ENCODE measurements at regions not wholly inside any gene's neighbourhood (a gene's known extent, or its start where the extent isn't known, plus 50 kb on each side); places are given as distances from the start of the nearest gene placed in this dataset.

GRCh38 chr3:90221900-90222299, 1114.5 kb downstream of the EPHA3 start:
- Histone ChIP-seq H3K4me3 (no peak overlapping the region), H3K27me3 (ENCODE audit: control insufficient read depth in 3 of 3, insufficient read depth in 3 of 3, low read length in 2 of 3) (no peaks in the 10 kb centered on the region), H3K9ac (ENCODE audit: insufficient read depth in 1 of 2, low read length in 2 of 2) (no peak overlapping the region), H3K27ac (ENCODE audit: low read depth in 1 of 2, low read length in 1 of 2) (no peak overlapping the region), H3K4me1 (ENCODE audit: control insufficient read depth in 5 of 5, insufficient read depth in 5 of 5, low read length in 5 of 5) (no peaks in the 10 kb centered on the region), H3K9me3 (ENCODE audit: control insufficient read depth in 4 of 4, insufficient read depth in 3 of 4, low read length in 3 of 4) (peaks cover 0 to 4% (median 0%) of the 10 kb centered on the region in 4 donors), H3K36me3 (ENCODE audit: control insufficient read depth in 4 of 4, insufficient read depth in 4 of 4, low read length in 4 of 4) (no peaks in the 10 kb centered on the region)
- TF ChIP-seq, protein P1, sequence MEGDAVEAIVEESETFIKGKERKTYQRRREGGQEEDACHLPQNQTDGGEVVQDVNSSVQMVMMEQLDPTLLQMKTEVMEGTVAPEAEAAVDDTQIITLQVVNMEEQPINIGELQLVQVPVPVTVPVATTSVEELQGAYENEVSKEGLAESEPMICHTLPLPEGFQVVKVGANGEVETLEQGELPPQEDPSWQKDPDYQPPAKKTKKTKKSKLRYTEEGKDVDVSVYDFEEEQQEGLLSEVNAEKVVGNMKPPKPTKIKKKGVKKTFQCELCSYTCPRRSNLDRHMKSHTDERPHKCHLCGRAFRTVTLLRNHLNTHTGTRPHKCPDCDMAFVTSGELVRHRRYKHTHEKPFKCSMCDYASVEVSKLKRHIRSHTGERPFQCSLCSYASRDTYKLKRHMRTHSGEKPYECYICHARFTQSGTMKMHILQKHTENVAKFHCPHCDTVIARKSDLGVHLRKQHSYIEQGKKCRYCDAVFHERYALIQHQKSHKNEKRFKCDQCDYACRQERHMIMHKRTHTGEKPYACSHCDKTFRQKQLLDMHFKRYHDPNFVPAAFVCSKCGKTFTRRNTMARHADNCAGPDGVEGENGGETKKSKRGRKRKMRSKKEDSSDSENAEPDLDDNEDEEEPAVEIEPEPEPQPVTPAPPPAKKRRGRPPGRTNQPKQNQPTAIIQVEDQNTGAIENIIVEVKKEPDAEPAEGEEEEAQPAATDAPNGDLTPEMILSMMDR (IDR thresholded peaks at IDR 0.05; ENCODE audit: control extremely low read depth, extremely low read depth): no peak
- ATAC-seq (ENCODE audit: insufficient read depth, low FRiP score): no peak
- WGBS, 2 donors: 65 to 72% methylated on average over 4 of the region's 4 CpGs
- DNase-seq: no peak

DNA sequence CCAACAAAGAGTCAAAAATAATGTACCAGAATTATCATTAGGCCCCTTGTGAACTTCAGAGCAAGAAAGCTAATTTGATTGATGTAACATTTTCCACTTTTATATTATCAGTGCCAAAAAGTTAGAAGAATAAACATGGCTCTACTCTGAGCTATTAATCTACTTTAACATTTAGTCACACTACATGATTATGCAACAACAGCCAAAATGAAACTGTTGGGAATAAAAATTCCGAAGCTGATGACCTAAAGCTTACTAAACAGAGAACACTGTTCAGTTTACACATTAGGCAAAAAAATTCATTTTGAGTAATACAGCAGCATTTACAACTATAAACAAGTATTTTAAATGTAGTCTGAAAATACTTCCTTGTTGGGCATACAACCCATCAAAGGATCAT, 1134.1 kb downstream of the EPHA3 start:
- TF ChIP-seq, protein P1 (IDR thresholded peaks at IDR 0.05; ENCODE audit: control extremely low read depth, extremely low read depth): no peak
- no peak overlapping the region for H3K27ac ChIP-seq (ENCODE audit: low read depth in 1 of 2, low read length in 1 of 2)
- no peaks in the 10 kb centered on the region for H3K27me3 ChIP-seq (ENCODE audit: control insufficient read depth in 3 of 3, insufficient read depth in 3 of 3, low read length in 2 of 3)
- no peaks in the 10 kb centered on the region for H3K36me3 ChIP-seq (ENCODE audit: control insufficient read depth in 4 of 4, insufficient read depth in 4 of 4, low read length in 4 of 4)
- no peak overlapping the region for H3K4me3 ChIP-seq
- WGBS, 2 donors: 61 to 93% methylated on average over 1 of the region's 1 CpG
- peaks cover 0 to 6% (median 3%) of the 10 kb centered on the region in 4 donors for H3K9me3 ChIP-seq (ENCODE audit: control insufficient read depth in 4 of 4, insufficient read depth in 3 of 4, low read length in 3 of 4)
- ATAC-seq (ENCODE audit: insufficient read depth, low FRiP score): no peak
- no peaks in the 10 kb centered on the region for H3K4me1 ChIP-seq (ENCODE audit: control insufficient read depth in 5 of 5, insufficient read depth in 5 of 5, low read length in 5 of 5)
- DNase-seq: no peak
- H3K9ac ChIP-seq (ENCODE audit: insufficient read depth in 1 of 2, low read length in 2 of 2): no peak overlapping the region

- Histone ChIP-seq H3K27me3 (ENCODE audit: control insufficient read depth in 3 of 3, insufficient read depth in 3 of 3, low read length in 2 of 3) (no peaks in the 10 kb centered on the region), H3K4me1 (ENCODE audit: control insufficient read depth in 5 of 5, insufficient read depth in 5 of 5, low read length in 5 of 5) (no peaks in the 10 kb centered on the region), H3K36me3 (ENCODE audit: control insufficient read depth in 4 of 4, insufficient read depth in 4 of 4, low read length in 4 of 4) (no peaks in the 10 kb centered on the region), H3K4me3 (no peak overlapping the region), H3K9me3 (ENCODE audit: control insufficient read depth in 4 of 4, insufficient read depth in 3 of 4, low read length in 3 of 4) (no peaks in the 10 kb centered on the region), H3K27ac (ENCODE audit: low read depth in 1 of 2, low read length in 1 of 2) (no peak overlapping the region), H3K9ac (ENCODE audit: insufficient read depth in 1 of 2, low read length in 2 of 2) (no peak overlapping the region)
- WGBS, 2 donors: 42 to 53% methylated on average over 2 of the region's 2 CpGs
- TF ChIP-seq, protein P1 (IDR thresholded peaks at IDR 0.05; ENCODE audit: control extremely low read depth, extremely low read depth): no peak
- no peak for DNase-seq
- ATAC-seq (ENCODE audit: insufficient read depth, low FRiP score): no peak
Measured at GRCh38 chr3:90253131-90253530, 1145.7 kb downstream of the EPHA3 start.
